Epithelial cell of esophagus (primary cell): ENCODE measurements at regions not wholly inside any gene's neighbourhood (a gene's known extent, or its start where the extent isn't known, plus 50 kb on each side); places are given as distances from the start of the nearest gene placed in this dataset.

Experiments used
- DNase-seq: peaks from one replicate; pipeline ENCODE4 v3.0.0; 2010; ENCODE audit warnings: low read depth
- H3K4me3 ChIP-seq: 2 replicates; pipeline ENCODE4 v1.5.1; 2011; ENCODE audit warnings: mild to moderate bottlenecking, low read length, control low read depth
- CTCF ChIP-seq: IDR thresholded peaks from 2 replicates; pipeline ENCODE4 v1.5.1; 2011; ENCODE audit warnings: low read depth, mild to moderate bottlenecking, low read length, control low read depth, inconsistent platforms; ENCODE audit not compliant: insufficient read depth; ENCODE audit errors: missing control alignments

GRCh38 chr5:4634342-4634741, 505.8 kb upstream of the ADAMTS16 start:
- no peak for TF ChIP-seq CTCF
- H3K4me3 ChIP-seq = no peak overlapping the region
- DNase-seq = no peak

GRCh38 chr5:4636378-4636777, 503.8 kb upstream of the ADAMTS16 start:
- H3K4me3 ChIP-seq = no peak overlapping the region
- TF ChIP-seq CTCF = no peak

GRCh38 chr5:4639946-4640345, 500.2 kb upstream of the ADAMTS16 start:
- DNase-seq = no peak
- TF ChIP-seq CTCF = no peak
- no peak overlapping the region for H3K4me3 ChIP-seq

More at GRCh38 chr5:4636378-4636777, 503.8 kb upstream of the ADAMTS16 start:
- no peak for DNase-seq

GRCh38 chr5:4640795-4641194, 499.3 kb upstream of the ADAMTS16 start:
- DNase-seq = peak; percentile 1
- TF ChIP-seq CTCF = peak; percentile 37

GRCh38 chr5:4642525-4642924, 497.6 kb upstream of the ADAMTS16 start:
- no peak for TF ChIP-seq CTCF
- no peak overlapping the region for H3K4me3 ChIP-seq
- DNase-seq = no peak

More at GRCh38 chr5:4640795-4641194, 499.3 kb upstream of the ADAMTS16 start:
- no peak overlapping the region for H3K4me3 ChIP-seq

GRCh38 chr5:4643190-4643589, 496.9 kb upstream of the ADAMTS16 start:
- no peak for DNase-seq
- no peak overlapping the region for H3K4me3 ChIP-seq
- no peak for TF ChIP-seq CTCF

GRCh38 chr5:4643960-4644359, 496.2 kb upstream of the ADAMTS16 start:
- no peak for DNase-seq
- H3K4me3 ChIP-seq = no peak overlapping the region
- TF ChIP-seq CTCF = no peak
